H1 (cell line): ENCODE measurements at regions not wholly inside any gene's neighbourhood (a gene's known extent, or its start where the extent isn't known, plus 50 kb on each side); places are given as distances from the start of the nearest gene placed in this dataset.

Source experiments
- CTCF ChIA-PET: fragments of 300-600 bp; sonication (Branson Sonifier 250); formaldehyde crosslinking; loops from one replicate; lab custom pipeline; 2021; ENCODE audit not compliant: partially characterized antibody; lab: Charles Lee
- POLR2A ChIA-PET: fragments of 300-600 bp; sonication (Branson Sonifier 250); formaldehyde crosslinking; loops from one replicate; lab custom pipeline; 2021; ENCODE audit warnings: inconsistent platforms; ENCODE audit not compliant: partially characterized antibody; lab: Charles Lee
- DNase-seq, 2 experiments: peaks; one replicate each; pipeline versions ENCODE4 v3.0.0 to v3.0.0-alpha.2; 2010 to 2022; ENCODE audit warnings: low spot score in 2 of 2, low read depth in 1 of 2, mixed read lengths in 1 of 2
- FAIRE-seq: peaks from 2 replicates; lab custom pipeline; 2011; peaks lifted over from hg19 to GRCh38; lab: Jason Lieb, UNC
- H2AFZ ChIP-seq: 2 replicates; pipeline ENCODE4 v1.8.1; 2012; ENCODE audit warnings: low read length, inconsistent platforms
- H2AK5ac ChIP-seq: 2 replicates; pipeline ENCODE4 v1.6.1; 2013; ENCODE audit warnings: low read depth, low read length
- H2BK120ac ChIP-seq: replicated peaks from 2 replicates; pipeline ENCODE3; 2013; ENCODE audit warnings: low read depth, low read length, inconsistent platforms
- H2BK12ac ChIP-seq: 2 replicates; pipeline ENCODE4 v1.6.1; 2013; ENCODE audit warnings: low read depth, low read length
- H2BK15ac ChIP-seq: 2 replicates; pipeline ENCODE4 v1.6.1; 2013; ENCODE audit warnings: low read length
- H2BK20ac ChIP-seq: 2 replicates; pipeline ENCODE4 v1.6.1; 2013; ENCODE audit warnings: low read length
- H2BK5ac ChIP-seq: 2 replicates; pipeline ENCODE4 v1.6.1; 2013; ENCODE audit warnings: low read depth, low read length
- H3K14ac ChIP-seq: 2 replicates; pipeline ENCODE4 v1.6.1; 2013; ENCODE audit warnings: inconsistent platforms; ENCODE audit not compliant: insufficient read length
- H3K18ac ChIP-seq: 2 replicates; pipeline ENCODE4 v1.6.1; 2013; ENCODE audit warnings: low read length; ENCODE audit errors: extremely low read depth
- H3K23ac ChIP-seq: 2 replicates; pipeline ENCODE4 v1.6.1; 2013; ENCODE audit warnings: inconsistent platforms; ENCODE audit not compliant: insufficient read length
- H3K23me2 ChIP-seq: 2 replicates; pipeline ENCODE4 v1.6.1; 2013; ENCODE audit warnings: low read depth, low read length
- H3K27ac ChIP-seq: 2 replicates; pipeline ENCODE4 v1.6.1; 2011; ENCODE audit warnings: low read depth, low read length, inconsistent platforms
- H3K27me3 ChIP-seq, 4 experiments: replicated peaks in 1 of 4; 1 replicate in 1 of 4; 2 replicates in 3 of 4; pipeline versions ENCODE4 v1.6.1 to v1.8.1; 2011 to 2013; ENCODE audit warnings: low read length in 3 of 4, mild to moderate bottlenecking in 3 of 4, inconsistent platforms in 2 of 4, mixed read lengths in 2 of 4, moderate library complexity in 1 of 4; ENCODE audit not compliant: control insufficient read depth in 3 of 4, insufficient read depth in 3 of 4; ENCODE audit errors: extremely low read depth in 1 of 4
- H3K36me3 ChIP-seq, 4 experiments: 2 replicates each; pipeline versions ENCODE4 v1.6.1 to v1.8.1; 2011 to 2013; ENCODE audit warnings: mild to moderate bottlenecking in 4 of 4, low read length in 3 of 4, moderate library complexity in 2 of 4, control low read depth in 1 of 4, inconsistent platforms in 1 of 4; ENCODE audit not compliant: insufficient read depth in 4 of 4, control insufficient read depth in 2 of 4
- H3K4ac ChIP-seq: replicated peaks from 2 replicates; pipeline ENCODE3; 2013; ENCODE audit warnings: low read length, low read depth, mixed read lengths, inconsistent platforms; ENCODE audit not compliant: insufficient read length
- H3K4me1 ChIP-seq, 4 experiments: replicated peaks in 1 of 4; 1 replicate in 1 of 4; 2 replicates in 3 of 4; pipeline versions ENCODE4 v1.6.1 to v1.8.1; 2011 to 2013; ENCODE audit warnings: low read length in 3 of 4, inconsistent platforms in 2 of 4, mixed read lengths in 1 of 4; ENCODE audit not compliant: insufficient read depth in 4 of 4, control insufficient read depth in 3 of 4
- H3K4me2 ChIP-seq, 2 experiments: 2 replicates each; pipeline versions ENCODE4 v1.6.1 to v1.8.1; 2011 to 2013; ENCODE audit warnings: low read depth in 2 of 2, low read length in 2 of 2, control low read depth in 1 of 2, inconsistent platforms in 1 of 2, mild to moderate bottlenecking in 1 of 2; ENCODE audit not compliant: insufficient read depth in 1 of 2
- H3K4me3 ChIP-seq, 4 experiments: fragments of 200-600, 300-600 bp in 1 of 4; sonication (generic), shearing (Covaris generic), sonication (Bioruptor Twin) in 1 of 4; 2 replicates each; pipeline versions ENCODE4 v1.5.1 to v1.8.1; 2011 to 2016; ENCODE audit warnings: low read length in 4 of 4, low read depth in 3 of 4, control low read depth in 2 of 4, inconsistent platforms in 2 of 4, mild to moderate bottlenecking in 2 of 4, mixed read lengths in 1 of 4, moderate library complexity in 1 of 4; ENCODE audit not compliant: insufficient read depth in 2 of 4; ENCODE audit errors: extremely low read depth in 1 of 4
- H3K56ac ChIP-seq: replicated peaks from 2 replicates; pipeline ENCODE3; 2013; ENCODE audit warnings: low read depth, mild to moderate bottlenecking, mixed read lengths, low read length, inconsistent platforms; ENCODE audit not compliant: insufficient read length
- H3K79me1 ChIP-seq: 2 replicates; pipeline ENCODE4 v1.6.1; 2013; ENCODE audit warnings: low read depth, low read length, control low read depth
- H3K79me2 ChIP-seq, 2 experiments: 2 replicates each; pipeline versions ENCODE4 v1.6.1 to v1.8.1; 2012 to 2013; ENCODE audit warnings: low read length in 2 of 2, mild to moderate bottlenecking in 2 of 2, inconsistent platforms in 1 of 2; ENCODE audit not compliant: insufficient read depth in 2 of 2, control insufficient read depth in 1 of 2
- H3K9ac ChIP-seq, 4 experiments: replicated peaks in 1 of 4; 1 replicate in 1 of 4; 2 replicates in 3 of 4; pipeline versions ENCODE4 v1.6.1 to v1.8.1; 2011 to 2013; ENCODE audit warnings: low read depth in 3 of 4, low read length in 3 of 4, control low read depth in 2 of 4, mild to moderate bottlenecking in 2 of 4, moderate library complexity in 2 of 4, inconsistent platforms in 1 of 4; ENCODE audit errors: extremely low read depth in 1 of 4
- H3K9me3 ChIP-seq, 2 experiments: 2 replicates each; pipeline versions ENCODE4 v1.6.1 to v1.8.1; 2012 to 2013; ENCODE audit warnings: mild to moderate bottlenecking in 2 of 2, moderate library complexity in 2 of 2, control low read depth in 1 of 2, inconsistent platforms in 1 of 2, low read depth in 1 of 2, low read length in 1 of 2, mixed read lengths in 1 of 2; ENCODE audit not compliant: insufficient read depth in 2 of 2
- H4K20me1 ChIP-seq, 2 experiments: replicated peaks in 1 of 2; 2 replicates each; pipeline versions ENCODE3 to v1.8.1; 2011 to 2013; ENCODE audit warnings: inconsistent platforms in 2 of 2, low read length in 2 of 2, mild to moderate bottlenecking in 1 of 2; ENCODE audit not compliant: insufficient read depth in 2 of 2, control insufficient read depth in 1 of 2
- H4K5ac ChIP-seq: 2 replicates; pipeline ENCODE4 v1.6.1; 2013; ENCODE audit warnings: low read length, low read depth, mixed read lengths, inconsistent platforms; ENCODE audit not compliant: insufficient read length
- H4K8ac ChIP-seq: 2 replicates; pipeline ENCODE4 v1.8.0; 2013; ENCODE audit warnings: mild to moderate bottlenecking, moderate library complexity, low read length, inconsistent platforms; ENCODE audit not compliant: insufficient read depth; ENCODE audit errors: extremely low read depth
- H4K91ac ChIP-seq: replicated peaks from 2 replicates; pipeline ENCODE3; 2013; ENCODE audit warnings: low read length, mixed read lengths, inconsistent platforms; ENCODE audit not compliant: insufficient read length
- E2F6 ChIP-seq: IDR thresholded peaks from 2 replicates; pipeline ENCODE4 v1.6.1; 2012; ENCODE audit warnings: inconsistent platforms
- FOSL1 ChIP-seq: IDR thresholded peaks from 2 replicates; pipeline ENCODE4 v1.6.1; 2011; ENCODE audit warnings: mild to moderate bottlenecking, low read depth, low read length, moderate library complexity; ENCODE audit not compliant: insufficient read depth
- KDM5A ChIP-seq: fragments of 200-600 bp; IDR thresholded peaks from 2 replicates; pipeline ENCODE4 v1.7.1; 2012; ENCODE audit warnings: mild to moderate bottlenecking, low read length, inconsistent platforms, mixed read lengths
- RNF2 ChIP-seq: fragments of 200-900, 300-1000 bp; sonication (generic); IDR thresholded peaks from 2 replicates; pipeline ENCODE4 v1.7.1; 2016; ENCODE audit warnings: borderline replicate concordance, low read depth, mild to moderate bottlenecking, antibody characterized with exemption, low read length; ENCODE audit not compliant: poor library complexity, severe bottlenecking; ENCODE audit errors: missing control alignments
- SAP30 ChIP-seq: fragments of 300-600 bp; sonication (generic); IDR thresholded peaks from 2 replicates; pipeline ENCODE4 v1.7.1; 2012; ENCODE audit warnings: low read length, moderate library complexity, mild to moderate bottlenecking, inconsistent platforms; ENCODE audit not compliant: insufficient read depth, insufficient replicate concordance
- SP2 ChIP-seq: IDR thresholded peaks from 2 replicates; pipeline ENCODE4 v1.6.1; 2012; ENCODE audit warnings: mild to moderate bottlenecking, low read length, inconsistent platforms
- YY1 ChIP-seq: IDR thresholded peaks from 2 replicates; pipeline ENCODE4 v1.6.1; 2011; ENCODE audit warnings: low read depth, mild to moderate bottlenecking, low read length
- WGBS, 2 experiments: shearing (Covaris generic) in 1 of 2; methylation state at CpG; one replicate each; pipeline versions ENCODE4 v1.1.6 to v1.1.7; 2013 to 2015; ENCODE audit warnings: low lambda C conversion rate in 2 of 2, mixed read lengths in 2 of 2, inconsistent platforms in 1 of 2, low coverage in 1 of 2, missing lambda C conversion rate in 1 of 2; ENCODE audit not compliant: insufficient replicate concordance in 2 of 2, insufficient coverage in 1 of 2, insufficient read length in 1 of 2; ENCODE audit errors: extremely low coverage in 1 of 2, missing lambda C conversion rate in 1 of 2; 5-methylcytosine and 5-hydroxymethylcytosine counted together

GRCh38 chr12:86550218-86551145 is 294.3 kb upstream of the MGAT4C start:
- no peak overlapping the region for H3K56ac ChIP-seq
- DNase-seq (no peak), FAIRE-seq (no peak)
- no peak overlapping the region for H2BK12ac ChIP-seq
- no peak overlapping the region for H2BK15ac ChIP-seq
- POLR2A ChIA-PET, result no interaction called here
- no peak overlapping the region for H2BK120ac ChIP-seq
- H3K27me3 ChIP-seq, result no peaks in the 10 kb centered on the region
- no peaks in the 10 kb centered on the region for H3K36me3 ChIP-seq
- H2BK5ac ChIP-seq, result no peak overlapping the region
- no peak overlapping the region for H2AK5ac ChIP-seq
- no peak overlapping the region for H3K14ac ChIP-seq
- no peaks in the 10 kb centered on the region for H4K20me1 ChIP-seq
- no peaks in the 10 kb centered on the region for H3K79me1 ChIP-seq
- no peak overlapping the region for H3K4me3 ChIP-seq
- H4K91ac ChIP-seq, result no peak overlapping the region
- peak overlapping the region; percentile 43; the same call in 1 of the 2 replicates for H2AFZ ChIP-seq
- H4K8ac ChIP-seq, result no peak overlapping the region; the same call in 1 of the 2 replicates
- no peak overlapping the region for H3K27ac ChIP-seq
- H3K4me2 ChIP-seq, result no peak overlapping the region
- no peaks in the 10 kb centered on the region for H3K4me1 ChIP-seq
- H2BK20ac ChIP-seq, result no peak overlapping the region
- no peak overlapping the region for H3K18ac ChIP-seq
- 94% methylated on average over 7 of the region's 7 CpGs; no CpG with 5 or more reads in 1 of the 2 experiments for WGBS, 2 experiments
- H3K23ac ChIP-seq, result no peak overlapping the region
- no peak overlapping the region for H3K9ac ChIP-seq
- CTCF ChIA-PET, result no interaction called here
- no peaks in the 10 kb centered on the region for H3K9me3 ChIP-seq
- no peak overlapping the region for H3K4ac ChIP-seq
- H4K5ac ChIP-seq, result no peak overlapping the region
- H3K79me2 ChIP-seq, result no peaks in the 10 kb centered on the region
- H3K23me2 ChIP-seq, result no peaks in the 10 kb centered on the region
- TF ChIP-seq YY1 (no peak), RNF2 (no peak), FOSL1 (no peak), SP2 (no peak), SAP30 (no peak), E2F6 (no peak), KDM5A (no peak)
